Renal cortex interstitium (tissue), 11 donors: ENCODE measurements at regions not wholly inside any gene's neighbourhood (a gene's known extent, or its start where the extent isn't known, plus 50 kb on each side); places are given as distances from the start of the nearest gene placed in this dataset.

Experiments used
- DNase-seq, 11 donors: peaks; one replicate each; pipeline ENCODE4 v3.0.0-alpha.2; 2013; ENCODE audit warnings: low read depth in 9 of 11, low spot score in 4 of 11; ENCODE audit errors: extremely low read depth in 1 of 11

DNA sequence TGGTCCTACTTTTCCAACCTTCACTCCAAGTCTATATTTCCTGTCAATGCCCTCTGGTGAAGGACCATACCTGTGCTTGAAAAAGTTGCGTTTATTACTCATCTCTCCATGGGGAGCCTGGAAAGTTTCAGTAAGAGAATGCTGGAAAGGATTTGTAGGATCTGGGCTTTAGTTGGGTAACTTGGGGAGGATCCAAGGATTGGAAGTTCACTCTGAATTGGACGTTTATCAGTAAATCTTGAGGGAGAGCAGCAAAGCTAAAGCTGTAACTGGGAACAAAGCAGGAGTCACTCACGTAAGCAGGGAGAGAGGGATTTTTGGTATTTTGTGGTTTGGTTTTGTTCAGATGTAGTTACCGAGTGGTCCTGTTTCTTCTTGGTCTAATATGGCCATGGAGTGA lies 51.4 kb upstream of the NPVF start:
- DNase-seq: no peak

DNA sequence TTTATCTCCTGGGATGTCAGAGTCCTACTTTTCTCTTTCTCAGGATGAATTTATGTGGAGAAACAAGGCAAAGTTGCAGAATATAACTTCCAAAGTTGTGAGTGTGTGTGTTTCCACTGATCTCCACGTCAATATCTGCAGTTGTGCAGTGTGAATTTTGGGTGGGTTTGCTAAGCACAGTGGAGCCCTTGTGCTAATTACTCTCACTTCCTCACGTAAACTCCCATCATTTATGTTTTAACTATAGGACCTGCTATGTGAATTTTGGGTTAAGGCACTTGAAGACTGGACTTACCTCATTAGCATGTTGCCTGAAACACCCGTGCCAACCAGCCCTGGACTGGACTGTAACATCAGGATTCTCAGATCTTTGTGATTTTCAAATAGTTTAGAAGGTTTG lies 51.9 kb upstream of the NPVF start:
- no peak for DNase-seq

DNA sequence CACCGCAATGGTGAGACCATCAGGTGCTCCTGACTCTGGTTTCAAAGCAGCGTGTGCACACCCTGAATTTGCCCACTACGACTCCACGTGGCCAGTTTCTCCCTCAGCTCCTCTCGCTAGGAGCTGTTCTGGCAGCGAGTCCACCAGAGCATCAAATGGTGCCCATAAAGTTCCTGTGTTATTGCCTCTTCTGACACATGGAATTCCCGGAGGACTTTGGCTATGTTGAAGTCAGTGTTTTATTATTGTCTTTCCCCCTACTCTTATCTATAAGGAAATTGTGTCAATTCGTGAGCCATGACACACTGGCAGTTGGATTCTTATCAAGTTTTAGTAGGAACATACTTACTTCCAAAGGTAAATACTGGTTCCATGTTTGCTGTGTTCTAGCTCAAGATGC lies 53.9 kb upstream of the NPVF start:
- DNase-seq: no peak

DNA sequence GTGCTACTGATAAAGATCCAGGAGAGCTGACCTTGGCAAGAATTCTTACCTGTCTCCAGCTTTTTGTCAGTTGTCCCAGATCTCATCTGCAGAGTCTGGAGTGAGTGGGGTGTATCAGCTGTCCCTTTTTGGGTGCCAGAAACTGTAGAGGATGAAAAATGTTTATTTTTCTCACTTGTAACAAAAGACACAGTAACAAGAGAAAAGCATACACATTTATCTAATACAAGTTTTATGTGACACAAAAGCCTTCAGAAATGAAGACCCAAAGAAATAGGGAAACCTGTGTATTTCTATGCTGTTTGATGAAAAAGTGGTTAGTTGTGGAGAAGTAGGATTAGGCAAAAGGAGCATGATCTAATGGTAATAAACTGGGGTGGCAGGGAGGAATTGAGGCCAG lies 58.5 kb upstream of the NPVF start:
- DNase-seq: no peak

DNA sequence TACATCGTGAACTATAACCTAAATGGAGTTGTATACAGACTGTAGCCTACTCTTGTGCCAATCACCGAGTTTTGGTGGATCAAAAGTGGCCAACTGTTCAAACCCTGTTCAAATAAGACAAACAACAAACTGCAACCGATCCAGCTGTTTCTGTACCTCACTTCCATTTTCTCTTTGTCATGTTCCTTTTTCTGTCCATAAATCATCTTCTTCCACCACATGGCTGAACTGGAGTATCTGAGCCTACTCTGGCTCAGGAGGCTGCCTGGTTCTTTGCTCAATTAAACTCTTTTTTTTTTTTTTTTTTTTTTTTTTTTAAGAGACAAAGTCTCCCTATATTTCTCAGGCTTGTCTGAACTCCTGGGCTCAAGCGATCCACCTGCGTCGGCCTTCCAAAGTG lies 59.0 kb upstream of the NPVF start:
- DNase-seq: no peak

DNA sequence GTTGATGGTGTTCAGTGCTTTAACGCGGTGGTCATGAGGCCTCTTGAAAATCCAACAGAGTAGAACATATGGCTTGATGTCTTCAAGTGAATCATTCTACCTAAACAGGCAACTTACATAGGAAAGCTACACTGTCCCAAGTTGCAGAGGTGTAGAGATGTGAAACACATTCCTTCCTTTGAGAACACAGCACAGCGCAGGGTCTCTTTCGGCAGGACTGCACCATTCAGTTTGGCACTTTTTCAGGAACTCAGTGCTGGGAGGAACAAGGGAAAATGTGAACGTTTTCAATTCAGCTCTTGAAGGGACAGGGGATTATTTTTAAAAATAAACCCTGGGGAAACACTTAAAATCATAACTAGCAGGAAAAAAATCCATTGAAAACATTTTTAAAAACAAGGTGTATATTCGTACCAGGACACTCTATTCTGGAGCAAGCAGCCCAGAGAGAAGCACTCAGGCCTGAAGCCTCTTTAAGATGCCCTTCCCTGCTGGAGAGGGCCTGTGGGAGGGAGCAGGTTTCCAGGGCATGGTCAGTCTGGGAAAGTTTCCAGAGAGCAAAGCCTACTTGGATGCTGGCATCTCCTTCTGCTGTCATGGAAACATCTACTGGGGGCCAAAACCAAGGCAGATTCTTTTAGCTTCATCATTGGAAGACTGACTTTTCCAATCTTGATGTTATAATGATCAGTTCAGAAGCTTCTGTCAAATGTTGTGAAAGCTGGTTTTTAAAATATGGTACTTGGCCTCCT lies 60.4 kb upstream of the NPVF start:
- DNase-seq: no peak

DNA sequence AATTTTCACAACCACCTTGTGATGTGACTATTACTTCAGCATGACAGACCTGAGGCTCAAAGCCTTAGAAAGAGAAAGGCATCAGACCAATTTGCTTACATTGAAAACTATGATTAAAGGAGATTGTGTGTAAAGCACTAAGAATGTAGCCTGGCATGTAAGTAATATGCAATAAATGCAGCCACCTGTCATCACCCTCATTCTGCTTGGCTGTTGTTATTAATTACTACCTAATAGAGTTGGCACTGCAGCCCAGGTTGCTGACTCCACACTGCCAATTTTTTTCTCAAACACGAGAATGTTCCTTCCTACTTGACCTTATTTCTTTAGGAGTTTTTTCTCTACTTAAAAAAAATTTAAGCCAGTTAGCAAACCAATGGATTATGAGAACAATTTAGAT lies 61.2 kb upstream of the NPVF start:
- no peak for DNase-seq

DNA sequence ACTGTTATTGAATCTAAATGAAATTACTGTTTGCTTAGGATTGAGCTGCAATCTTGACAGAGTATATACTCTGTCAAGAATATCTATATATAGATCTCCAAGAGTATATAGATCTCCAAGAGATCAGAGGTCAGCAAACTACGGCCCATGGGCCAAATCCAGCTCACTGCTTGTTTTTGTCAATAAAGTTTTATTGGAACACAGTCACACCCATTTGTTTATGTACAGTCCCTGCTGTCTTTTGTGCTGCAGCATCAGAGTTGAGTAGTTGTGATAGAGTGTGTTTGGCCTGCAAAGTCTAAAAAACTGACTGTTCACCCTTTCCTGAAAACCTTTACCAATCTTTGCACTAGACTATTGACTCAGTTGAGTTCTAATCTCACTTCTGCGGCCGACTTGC lies 66.3 kb upstream of the NPVF start:
- no peak for DNase-seq

DNA sequence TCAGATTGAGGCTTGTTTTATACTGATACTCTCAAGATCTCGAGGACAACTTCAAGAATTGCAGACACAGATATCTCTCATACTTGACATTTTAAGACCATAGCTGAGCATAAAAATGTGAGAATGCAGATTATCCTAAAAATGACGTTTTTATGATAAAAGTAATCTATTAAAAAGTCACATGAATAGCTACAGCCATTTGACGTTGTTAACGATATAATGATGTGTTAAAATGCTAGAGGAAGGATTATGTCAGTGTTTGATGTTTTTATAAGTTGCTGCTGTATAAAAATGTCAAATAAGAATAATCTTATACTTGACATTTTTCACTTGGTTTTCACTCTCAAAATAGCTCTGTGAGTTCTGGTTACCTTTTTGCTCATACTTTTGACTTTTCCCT lies 67.1 kb upstream of the NPVF start:
- DNase-seq: no peak

DNA sequence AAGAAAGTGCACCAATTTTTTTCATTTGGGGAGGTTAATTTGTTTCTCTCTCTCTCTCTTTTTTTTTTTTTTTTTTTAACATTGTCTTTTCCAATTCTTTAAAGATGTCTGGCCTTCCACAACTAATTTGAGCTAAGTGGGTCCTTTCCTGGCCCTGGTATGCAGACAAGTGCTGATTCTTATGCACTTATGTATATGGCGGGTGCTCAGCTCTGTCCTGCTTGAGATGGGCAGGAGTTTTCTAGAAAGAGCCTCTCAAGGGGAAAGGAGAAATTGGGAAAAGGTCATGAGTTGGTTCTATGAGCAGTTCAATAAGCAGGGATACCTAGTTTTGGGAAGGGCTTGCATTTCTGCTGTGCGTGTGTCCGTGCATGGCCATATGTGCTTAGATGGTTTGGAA lies 67.8 kb upstream of the NPVF start:
- no peak for DNase-seq

DNA sequence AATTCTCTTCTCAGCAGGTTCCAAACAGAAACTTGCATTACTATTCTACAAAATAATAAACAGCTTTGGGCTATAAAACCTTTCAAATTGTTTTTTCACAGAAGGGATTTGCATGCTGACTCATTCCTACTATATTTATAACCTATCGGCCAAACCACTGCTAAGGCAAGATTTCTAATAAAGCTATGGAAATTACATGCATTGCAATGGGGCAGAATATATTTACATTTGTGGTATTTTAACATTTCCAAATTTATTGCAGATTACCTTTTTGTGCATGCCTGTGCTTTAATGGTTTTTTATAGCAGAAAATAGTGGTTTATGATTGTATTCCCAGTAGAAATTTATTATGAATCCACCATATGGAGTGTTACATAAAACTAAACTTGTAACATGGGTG lies 69.0 kb upstream of the NPVF start:
- DNase-seq: no peak

DNA sequence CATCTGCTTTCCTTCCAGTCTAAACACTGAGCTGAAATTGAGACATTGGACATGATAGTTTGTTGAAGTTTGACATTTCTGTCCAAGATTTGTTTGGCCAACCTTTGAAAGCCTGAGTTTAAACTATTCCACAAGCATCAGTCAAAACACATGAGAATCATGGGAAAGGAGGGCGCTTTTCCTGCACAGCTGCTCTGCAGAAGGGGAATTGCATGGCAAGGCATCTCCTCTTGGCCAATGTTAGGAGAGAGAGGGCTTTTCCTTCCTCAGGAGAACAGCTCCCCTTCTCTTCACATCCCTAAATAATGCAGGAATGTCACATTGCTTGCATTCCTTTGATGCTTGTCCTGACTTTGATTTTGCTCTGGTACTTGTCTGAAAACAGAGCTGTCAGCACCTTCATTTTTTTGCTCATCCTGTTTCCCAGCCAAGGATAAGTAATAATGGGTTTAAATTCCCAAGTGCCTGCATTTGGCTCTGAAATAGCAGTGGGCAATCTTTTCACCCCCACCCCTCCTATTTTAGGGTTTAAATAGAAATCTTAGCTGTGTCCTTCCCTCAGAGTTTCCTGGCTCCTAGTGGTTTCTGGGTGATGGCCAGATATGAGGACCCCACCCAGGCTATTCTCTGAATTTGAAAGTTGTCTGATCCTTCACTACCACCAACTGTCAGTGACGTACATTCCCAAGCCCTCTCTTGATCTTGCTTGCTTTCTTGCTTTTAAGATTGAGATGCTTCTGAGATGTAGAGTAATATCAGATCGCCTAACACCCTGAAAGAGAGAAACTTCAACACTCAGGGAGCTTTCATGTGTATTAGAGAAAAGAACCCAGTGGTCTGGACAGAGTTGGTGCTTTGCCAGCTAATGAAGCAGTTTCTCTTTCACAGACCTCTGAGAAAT lies 75.2 kb upstream of the NPVF start:
- no peak for DNase-seq

DNA sequence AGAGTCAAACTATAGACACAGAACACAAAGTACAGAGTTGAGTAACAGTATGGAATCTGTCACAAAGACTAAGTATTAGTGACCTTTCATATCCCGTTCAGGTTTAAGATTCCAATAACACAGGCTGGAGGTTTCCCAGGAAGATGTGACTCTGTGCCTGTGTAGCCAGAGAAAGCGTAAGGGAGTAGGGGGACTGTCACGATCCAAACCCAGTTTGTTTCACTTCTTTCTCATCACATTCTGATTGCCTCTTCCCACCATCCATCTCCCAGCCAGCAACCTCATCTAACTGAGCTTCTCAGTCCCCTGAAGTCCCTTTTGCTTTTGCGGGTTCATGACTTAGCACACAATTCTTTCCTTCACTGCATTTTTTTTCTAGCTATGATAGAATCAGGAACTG lies 76.4 kb upstream of the NPVF start:
- no peak for DNase-seq

DNA sequence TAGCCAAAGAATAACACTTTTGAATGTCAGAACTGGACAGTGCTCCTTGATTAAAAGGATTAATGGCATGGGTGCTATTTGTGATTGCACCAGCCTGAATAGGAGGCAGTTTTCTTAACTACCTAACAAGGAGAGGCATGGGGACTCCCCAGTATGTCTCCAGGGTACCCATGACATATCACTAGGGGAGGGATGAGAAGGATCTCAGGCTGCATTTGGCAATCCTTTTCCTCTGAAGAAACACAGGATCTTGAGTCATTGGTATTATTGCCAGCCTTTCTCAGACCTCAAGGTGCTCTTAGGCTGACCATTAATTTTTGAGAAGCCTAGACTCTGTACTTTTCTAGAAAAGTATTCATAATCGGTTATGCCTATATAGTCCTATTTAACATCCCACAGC lies 77.5 kb upstream of the NPVF start:
- DNase-seq: no peak

DNA sequence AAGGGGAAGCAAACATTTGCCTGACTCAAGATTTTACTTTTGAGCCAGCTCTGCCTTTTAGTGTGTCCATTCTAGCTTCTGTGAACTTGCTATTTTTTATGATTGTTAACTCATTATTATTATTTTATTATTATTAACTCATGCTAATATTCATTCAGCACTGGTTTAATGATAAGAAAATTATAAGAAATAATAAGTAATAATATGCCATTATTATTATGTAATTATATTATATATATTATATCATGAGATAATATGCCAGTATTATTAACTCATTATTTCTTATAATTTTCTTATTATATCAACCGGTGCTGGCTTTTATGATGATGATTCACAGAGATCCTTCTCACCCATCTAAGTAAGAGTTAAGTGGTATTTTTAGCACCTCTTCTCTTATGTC lies 79.3 kb upstream of the NPVF start:
- DNase-seq: no peak

DNA sequence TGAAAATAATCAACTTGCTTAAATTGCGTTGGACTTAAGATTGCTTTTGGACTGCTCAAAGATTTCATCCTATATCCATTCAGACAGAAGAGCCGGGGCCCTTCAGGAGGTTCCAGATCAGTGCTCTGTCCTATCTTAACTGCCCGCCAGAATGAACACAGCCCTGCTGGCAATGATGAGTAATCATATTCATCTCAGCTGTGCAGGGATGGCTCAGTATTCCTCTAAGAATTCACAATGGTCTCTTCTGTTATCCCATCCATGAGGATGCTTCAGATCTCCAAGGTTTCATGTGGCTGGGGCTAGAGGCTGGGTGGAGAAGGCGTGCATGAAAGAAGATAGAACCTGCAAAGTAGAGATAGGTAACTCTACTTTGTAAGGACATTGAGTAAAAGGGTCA lies 80.0 kb upstream of the NPVF start:
- DNase-seq: no peak

DNA sequence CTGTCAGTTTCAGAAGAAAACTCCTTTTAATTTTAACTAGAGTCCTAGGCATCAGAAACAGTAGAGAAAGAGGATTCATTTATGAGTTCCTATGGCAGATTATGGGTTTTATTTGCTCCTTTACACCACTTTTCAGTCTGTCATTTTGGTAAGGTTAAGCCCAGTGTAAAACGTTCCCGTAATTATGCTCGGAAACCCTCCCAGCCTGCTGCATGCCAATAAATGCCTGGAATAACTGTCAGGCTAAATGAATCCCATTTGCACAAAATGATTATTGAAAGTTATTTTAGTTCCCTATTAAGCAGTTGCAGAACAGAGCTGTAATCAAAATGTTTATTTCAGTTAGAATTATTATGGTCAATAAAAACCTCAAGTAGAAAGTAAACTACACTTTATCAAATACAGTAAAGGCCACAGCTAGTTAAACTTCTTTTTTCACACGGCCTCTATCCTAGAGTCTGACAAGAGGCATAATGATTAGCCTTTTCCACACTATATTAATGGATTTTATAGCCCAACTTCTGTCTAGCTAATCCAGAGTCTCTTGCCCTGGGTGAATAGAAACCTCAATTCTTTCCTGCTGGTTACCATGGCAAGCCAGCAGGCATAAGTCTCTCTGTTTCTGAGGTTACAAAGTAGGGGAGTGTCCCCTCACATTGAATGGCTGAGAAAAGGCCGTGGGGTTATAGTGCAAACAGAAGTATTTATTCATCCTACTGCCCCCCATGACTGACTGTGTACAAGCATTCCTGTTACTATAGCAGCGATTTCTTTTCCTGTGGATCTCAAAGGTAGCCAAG lies 80.8 kb upstream of the NPVF start:
- DNase-seq: no peak

DNA sequence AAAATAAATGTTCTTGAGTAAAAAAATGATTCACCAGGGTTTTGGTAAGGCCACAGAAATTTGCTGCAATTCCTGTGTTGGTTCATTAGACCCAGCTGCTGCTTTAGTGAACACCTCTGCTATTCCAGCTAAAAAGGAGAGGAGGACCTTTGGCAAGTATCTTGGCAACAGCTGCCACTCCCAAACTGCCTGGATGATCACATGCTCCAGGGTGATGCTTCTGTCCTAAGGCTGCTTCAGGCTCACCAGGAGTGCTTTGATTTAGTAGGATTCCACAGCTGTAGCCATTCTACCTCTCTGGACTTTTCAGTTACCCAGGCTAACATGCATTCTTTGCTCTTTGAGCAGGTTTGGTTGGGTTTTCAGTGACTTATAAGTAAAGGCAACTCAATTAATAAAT lies 82.6 kb upstream of the NPVF start:
- DNase-seq: no peak

DNA sequence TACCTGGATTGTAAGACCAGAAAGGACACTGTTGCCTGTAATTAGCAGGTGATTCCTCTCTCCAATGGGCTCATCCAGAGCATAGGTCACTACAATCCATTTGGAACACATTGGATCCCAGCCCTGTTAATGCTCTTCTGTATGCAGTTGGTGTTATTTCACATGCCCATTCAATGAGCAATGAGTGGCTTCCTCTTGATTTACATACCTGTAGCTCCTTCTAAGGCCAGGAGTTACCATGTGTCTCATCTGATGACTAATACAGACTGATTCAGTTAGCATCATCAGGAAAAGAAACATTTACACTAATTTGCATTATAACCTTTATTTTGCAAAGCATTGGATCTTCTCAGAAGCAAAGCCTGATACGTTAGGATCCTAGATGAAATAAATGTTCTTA lies 83.1 kb upstream of the NPVF start:
- DNase-seq: no peak

DNA sequence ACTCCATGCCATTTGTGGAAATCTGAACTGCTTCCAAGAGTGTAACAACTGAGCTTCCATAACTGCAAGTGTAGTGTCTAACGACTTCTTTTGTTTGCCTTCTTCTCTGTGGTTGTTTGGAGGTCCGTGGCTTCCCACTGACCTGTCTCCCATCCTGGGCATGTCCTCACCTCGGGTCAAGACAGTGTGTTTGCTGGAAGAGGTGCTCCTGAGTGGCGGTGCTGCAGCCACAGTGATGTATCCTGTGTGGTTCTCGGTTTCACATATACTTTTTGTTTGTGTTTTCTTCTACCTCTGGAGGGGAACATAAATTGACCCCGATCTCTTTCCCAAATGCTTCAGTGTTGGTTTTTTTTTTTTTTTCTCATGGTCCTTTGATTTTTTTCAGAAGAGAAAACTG lies 84.7 kb upstream of the NPVF start:
- DNase-seq: no peak
